Fibroblast of skin of right quadriceps (primary cell): ENCODE measurements at regions not wholly inside any gene's neighbourhood (a gene's known extent, or its start where the extent isn't known, plus 50 kb on each side); places are given as distances from the start of the nearest gene placed in this dataset.

Experiments used
- DNase-seq: peaks from one replicate; pipeline ENCODE4 v3.0.0-alpha.2; 2013

DNA sequence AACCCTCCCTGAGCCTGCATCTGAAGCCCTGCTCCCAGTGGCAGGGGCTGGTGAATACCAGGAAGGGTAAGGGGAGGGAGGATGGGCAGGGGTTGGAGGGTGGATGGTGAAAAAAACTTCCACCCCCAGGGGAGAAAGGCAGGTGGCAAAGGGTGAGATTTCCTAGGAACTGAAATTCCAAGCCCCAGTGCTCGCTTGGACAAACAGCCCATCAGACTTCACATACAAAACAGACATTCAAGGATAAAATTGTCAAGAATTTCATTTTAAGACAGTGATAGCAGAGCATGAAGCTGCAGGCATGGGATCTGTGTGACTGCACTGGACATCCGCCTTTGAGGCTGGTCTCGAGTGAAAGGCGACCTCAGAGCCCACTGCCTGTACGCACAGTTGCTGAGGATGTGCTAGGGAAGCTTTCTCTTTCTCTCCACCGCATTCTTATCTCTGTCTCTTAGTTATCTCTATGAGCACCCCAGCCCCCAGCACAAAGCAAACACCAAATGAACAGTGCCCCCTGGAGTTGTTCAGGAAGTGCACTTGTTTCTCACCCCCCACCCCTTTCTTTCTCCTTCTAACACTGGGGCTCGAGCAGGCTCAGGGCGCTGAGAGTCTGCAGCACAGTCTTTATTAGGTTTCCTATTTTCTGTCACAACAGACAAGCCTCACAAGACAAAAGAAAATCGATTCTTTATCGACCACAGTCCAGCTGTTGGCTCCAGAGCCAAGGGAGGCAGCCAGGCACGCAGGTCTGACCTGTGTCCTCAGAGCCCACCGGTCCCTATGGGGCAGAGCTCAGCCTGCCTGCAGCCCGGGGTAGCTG is 237.3 kb upstream of the NCAM1 start:
- DNase-seq, result no peak

DNA sequence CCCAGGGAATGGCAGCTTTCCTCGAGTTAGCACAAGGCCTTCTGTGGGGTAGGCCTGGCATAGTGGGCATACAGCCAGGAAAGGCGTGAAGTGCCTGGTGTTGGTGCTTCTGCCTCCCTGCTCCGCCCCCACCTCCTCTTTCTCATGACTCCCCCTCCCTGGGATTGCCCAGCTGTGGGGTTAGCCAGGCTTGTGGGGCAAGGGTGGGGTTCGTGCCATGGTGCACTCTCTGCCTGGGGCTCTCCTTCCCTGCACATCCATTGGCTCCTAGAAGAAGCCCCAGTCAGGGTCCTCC is 236.8 kb upstream of the NCAM1 start:
- no peak for DNase-seq

DNA sequence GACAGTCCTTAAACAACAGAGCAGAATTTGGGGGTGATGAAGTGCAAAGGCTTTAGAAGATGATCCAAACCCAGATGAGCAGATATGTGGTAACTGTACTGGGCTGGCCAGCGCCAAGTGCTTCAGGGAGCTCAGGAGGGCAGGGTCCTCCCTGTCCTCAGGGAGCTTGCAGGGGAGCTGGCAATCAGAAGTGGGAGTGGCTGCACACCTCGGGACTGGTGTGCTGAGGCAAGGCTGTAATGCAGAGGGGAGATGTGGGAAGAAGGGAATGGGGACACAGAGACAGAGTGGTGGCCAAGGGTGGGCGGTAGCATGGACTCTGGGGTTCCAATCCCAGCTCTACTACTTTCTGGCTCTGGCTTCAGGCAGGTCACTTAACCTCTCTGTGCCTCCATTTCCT is 235.6 kb upstream of the NCAM1 start:
- no peak for DNase-seq

- no peak for DNase-seq
These were observed 233.8 kb upstream of the NCAM1 start for GRCh38 chr11:112727341-112727841.

DNA sequence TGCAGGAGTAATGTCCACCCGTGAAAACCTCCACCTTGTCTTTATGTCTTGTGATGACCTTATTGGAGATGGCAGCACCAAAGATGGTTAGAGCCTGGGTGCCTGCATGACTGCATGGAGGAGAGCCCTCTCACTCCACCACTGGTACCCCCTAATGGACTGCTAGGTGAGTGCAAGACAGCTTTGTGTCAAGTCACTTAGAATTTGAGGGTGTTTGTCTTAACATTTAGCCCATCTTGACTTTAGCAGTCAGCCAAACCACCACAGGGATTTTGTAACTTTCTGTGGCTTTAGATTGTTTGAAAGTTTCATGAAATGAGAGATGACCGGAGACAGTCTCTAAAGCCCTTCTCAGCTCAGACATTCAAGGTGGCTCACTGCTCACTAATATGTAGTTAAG is 232.9 kb upstream of the NCAM1 start:
- no peak for DNase-seq

DNA sequence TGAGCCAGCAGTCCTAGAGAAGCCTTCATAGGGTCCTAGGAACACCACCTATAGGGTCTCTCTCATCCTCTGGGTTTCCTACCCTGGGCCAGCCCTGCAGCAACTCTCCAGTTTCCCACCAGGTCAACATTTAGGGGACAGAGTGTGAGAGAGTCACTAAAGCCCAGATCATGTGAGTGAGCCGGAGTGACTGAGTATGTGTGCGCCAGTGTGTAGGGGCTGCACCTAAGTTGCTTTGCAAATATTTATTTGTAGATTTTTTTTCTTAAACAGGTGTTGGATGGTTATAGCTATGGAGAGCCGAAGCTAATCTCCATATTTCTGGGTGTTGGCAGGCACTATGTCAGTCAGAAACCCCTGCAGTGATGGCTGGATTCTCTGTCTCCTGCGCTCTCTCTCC is 232.5 kb upstream of the NCAM1 start:
- DNase-seq, result no peak

GRCh38 chr11:112730591-112730990 is 230.6 kb upstream of the NCAM1 start:
- DNase-seq, result no peak

GRCh38 chr11:112731538-112731937 is 229.7 kb upstream of the NCAM1 start:
- DNase-seq, result no peak

- DNase-seq, result no peak
These were observed 229.2 kb upstream of the NCAM1 start for GRCh38 chr11:112732031-112732430.

GRCh38 chr11:112734207-112734606 is 227.0 kb upstream of the NCAM1 start:
- peak; percentile 47 for DNase-seq

DNA sequence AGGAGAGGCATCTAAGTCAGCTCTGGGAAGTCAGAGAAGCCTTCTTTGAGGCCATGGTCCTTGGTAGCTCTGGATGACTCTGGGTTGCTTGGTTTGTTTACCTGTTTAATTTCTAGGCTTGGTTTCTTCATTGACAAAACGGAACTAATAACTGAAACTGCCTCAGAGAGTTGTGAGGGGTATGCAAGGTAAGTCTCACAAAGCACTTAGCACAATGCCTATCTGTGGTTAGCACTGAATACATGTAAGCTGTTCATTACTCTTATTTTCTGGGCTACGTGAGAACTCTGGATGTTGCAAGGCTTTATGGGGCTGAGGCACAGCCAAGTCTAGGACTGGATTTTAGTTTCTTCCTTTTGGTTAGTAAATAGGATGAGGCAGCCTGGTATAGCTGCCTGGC is 225.8 kb upstream of the NCAM1 start:
- no peak for DNase-seq

DNA sequence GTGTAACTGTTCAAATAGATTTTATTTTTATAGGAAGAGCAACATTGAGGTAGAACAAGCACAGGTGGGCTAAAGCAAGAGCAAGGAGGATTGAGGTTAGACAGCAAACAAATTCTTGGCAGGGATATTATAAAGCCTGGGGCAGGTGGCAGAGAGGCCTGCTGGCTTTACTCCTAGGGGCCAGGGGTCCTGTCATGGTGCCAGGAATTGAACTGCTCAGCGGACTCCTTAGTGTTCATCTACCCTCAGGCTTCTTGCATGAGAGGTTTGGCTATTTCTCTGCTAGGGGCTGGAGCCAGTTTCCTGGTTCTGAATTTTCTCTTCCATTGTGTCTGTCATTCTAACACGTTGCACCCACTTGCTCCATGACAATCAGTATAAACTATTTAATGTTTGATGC is 217.2 kb upstream of the NCAM1 start:
- no peak for DNase-seq

DNA sequence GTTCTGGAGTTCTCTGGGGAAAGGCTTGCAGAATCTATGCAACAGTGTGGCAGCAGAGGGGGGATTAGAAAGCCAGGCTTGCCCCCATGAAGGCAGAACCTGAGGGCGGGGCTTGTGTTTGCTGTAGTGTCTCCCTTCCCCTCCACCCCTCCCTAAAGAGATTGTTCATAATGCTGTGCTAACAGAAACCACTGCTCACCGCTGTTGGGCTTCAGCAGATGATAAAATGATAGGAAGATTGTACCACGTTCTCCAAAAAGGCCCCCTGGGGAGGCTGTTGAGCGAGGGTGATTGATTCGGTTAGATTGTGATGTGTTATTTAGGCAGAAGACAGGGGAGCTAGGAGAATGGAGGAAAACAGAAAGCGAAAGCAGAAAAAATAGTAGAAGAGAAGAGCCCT is 215.2 kb upstream of the NCAM1 start:
- DNase-seq, result no peak

DNA sequence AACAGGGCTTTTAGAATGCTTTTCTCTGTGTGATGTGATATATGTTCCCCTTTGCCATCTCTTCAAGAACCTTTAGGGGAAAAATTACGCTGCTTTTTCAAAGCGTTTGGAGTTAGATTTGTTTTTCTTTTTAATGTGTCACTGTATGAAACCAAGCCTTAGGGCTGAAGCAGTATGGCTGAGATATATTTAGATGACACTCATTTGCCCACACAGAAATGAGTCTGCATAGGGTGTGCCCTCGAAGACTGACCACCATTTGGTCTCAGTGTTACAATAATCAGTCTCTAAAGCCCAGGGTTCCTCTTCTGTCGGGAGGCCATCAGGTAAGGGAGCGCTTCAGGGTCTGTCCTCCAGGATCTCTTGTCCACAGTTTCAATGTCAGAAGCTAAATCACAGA is 213.0 kb upstream of the NCAM1 start:
- no peak for DNase-seq

- DNase-seq, result no peak
These were observed 212.3 kb upstream of the NCAM1 start for GRCh38 chr11:112748713-112749543.

- DNase-seq, result no peak
These were observed 209.9 kb upstream of the NCAM1 start for GRCh38 chr11:112751329-112751728.

GRCh38 chr11:112751772-112752171 is 209.4 kb upstream of the NCAM1 start:
- DNase-seq, result no peak

DNA sequence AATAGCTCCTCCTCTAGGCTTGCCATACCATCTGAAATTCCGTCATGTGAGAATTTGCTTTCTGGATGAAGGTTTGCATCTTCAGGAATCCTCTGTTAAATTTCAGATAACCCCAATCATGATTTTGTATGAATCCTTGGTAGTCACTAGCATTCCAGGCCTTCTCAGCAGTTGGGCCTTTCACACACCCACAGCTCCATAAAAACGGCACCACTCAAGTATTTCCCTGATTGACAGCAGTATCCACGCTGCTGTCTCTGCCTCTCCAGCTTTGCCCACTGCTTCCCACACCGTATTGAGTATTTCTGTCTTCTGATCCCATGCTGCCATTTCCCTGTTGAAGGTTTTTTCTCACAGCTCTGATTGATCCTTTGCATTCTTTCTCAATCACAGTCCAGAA is 208.7 kb upstream of the NCAM1 start:
- DNase-seq, result no peak

DNA sequence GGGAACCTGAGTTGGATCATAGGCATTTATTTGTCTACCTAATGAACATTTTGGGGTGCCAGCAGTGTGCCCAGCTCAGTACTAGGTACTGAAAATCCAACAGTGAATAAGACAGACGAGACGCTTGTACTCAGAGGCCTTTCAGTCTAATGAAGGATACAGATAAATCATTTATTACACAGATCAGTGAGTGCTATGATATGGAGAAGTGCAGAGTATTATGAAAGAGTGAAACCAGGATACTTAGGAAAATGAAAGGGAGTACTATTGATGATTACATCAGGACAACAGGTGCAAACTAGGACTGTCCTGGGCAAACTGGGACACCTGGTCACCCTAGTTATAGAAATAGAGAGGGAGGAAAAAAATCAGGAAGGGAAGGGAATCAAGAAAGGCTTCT is 207.5 kb upstream of the NCAM1 start:
- DNase-seq, result no peak

- DNase-seq, result no peak
These were observed 201.8 kb upstream of the NCAM1 start for GRCh38 chr11:112759418-112759817.

DNA sequence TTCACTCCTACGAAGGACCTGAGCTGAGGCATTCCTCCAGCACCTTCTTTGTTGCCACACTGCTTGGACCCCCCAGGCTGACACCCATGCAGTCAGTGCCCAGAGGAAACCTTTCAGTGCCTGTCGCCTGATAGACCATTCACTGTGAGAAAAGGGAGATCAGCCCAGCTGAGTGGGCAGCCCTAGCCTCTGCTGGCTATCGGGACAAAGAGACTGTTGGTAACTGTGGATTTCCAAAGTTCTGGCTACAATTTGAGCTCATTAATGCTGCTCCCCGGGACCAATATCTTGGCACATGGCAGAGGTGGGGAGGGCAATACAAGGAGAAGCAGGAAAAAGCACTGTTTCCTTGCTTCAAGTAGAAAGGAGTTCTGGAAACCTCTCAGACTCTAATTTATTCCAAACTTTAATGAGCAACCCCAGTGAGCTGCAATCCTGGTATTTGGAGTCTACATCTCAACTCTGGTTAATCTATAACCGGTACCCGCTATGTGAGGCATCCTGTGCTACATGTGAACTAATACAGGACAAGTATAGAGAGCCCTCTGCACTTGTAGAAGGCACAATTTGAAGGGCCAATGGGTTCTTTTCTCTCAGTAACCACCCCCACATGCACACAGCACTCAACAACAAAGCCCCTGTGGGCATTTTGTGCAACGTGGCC is 200.7 kb upstream of the NCAM1 start:
- no peak for DNase-seq

- DNase-seq, result no peak
These were observed 199.1 kb upstream of the NCAM1 start for GRCh38 chr11:112761911-112762706.

DNA sequence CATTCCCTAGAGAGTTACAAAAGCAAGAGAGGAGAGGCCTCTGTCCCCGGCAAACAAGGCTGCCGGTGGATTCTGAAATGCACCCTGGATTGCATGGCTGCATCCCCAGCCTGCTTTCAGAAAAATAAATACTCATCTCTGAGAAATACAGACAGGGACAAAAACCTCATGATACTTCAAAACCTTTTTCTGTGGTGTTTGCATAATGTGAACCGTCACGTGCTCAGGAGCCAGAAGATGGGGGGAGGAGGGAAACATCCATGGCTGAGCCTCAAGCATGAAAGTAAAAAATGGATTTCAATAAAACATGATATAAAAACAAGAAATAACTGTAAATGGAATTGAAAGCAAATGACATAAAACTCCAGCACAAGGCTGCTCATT is 198.5 kb upstream of the NCAM1 start:
- no peak for DNase-seq
